ENCODE measurements at regions not wholly inside any gene's neighbourhood (a gene's known extent, or its start where the extent isn't known, plus 50 kb on each side); places are given as distances from the start of the nearest gene placed in this dataset.

GRCh38 chr5:38613992-38614836 lies 57.8 kb upstream of the LIFR start:
- no peak for DNase-seq
- Histone ChIP-seq H3K9ac (ENCODE audit: low read depth in 2 of 2, low read length in 2 of 2) (no peak overlapping the region), H3K36me3 (no peaks in the 10 kb centered on the region), H3K4me3 (no peak overlapping the region), H3K4me1 (no peaks in the 10 kb centered on the region), H3K27me3 (no peaks in the 10 kb centered on the region), H3K9me3 (no peaks in the 10 kb centered on the region), H3K27ac (no peak overlapping the region)
- intact Hi-C loops (cut with DNase I), result no loop called here
- TF ChIP-seq CTCF (IDR thresholded peaks at IDR 0.05), result no peak

GRCh38 chr5:38615042-38615441 lies 58.6 kb upstream of the LIFR start:
- Histone ChIP-seq H3K4me3 (no peak overlapping the region), H3K9me3 (no peaks in the 10 kb centered on the region), H3K27me3 (no peaks in the 10 kb centered on the region), H3K9ac (ENCODE audit: low read depth in 2 of 2, low read length in 2 of 2) (no peak overlapping the region), H3K27ac (no peak overlapping the region), H3K36me3 (no peaks in the 10 kb centered on the region), H3K4me1 (no peaks in the 10 kb centered on the region)
- TF ChIP-seq CTCF (IDR thresholded peaks at IDR 0.05), result no peak
- DNase-seq, result no peak
- intact Hi-C loops (cut with DNase I), result no loop called here

- H3K9me3 ChIP-seq, result no peaks in the 10 kb centered on the region
- intact Hi-C loops (cut with DNase I), result no loop called here
- TF ChIP-seq CTCF (IDR thresholded peaks at IDR 0.05), result no peak
- no peak for DNase-seq
- no peak overlapping the region for H3K9ac ChIP-seq (ENCODE audit: low read depth in 2 of 2, low read length in 2 of 2)
- H3K27ac ChIP-seq, result no peak overlapping the region
- H3K27me3 ChIP-seq, result no peaks in the 10 kb centered on the region
- H3K4me3 ChIP-seq, result no peak overlapping the region
- H3K4me1 ChIP-seq, result no peaks in the 10 kb centered on the region
- no peaks in the 10 kb centered on the region for H3K36me3 ChIP-seq
Observed at GRCh38 chr5:38615981-38616451, 59.6 kb upstream of the LIFR start.

GRCh38 chr5:38618154-38618553 lies 61.7 kb upstream of the LIFR start:
- intact Hi-C loops (cut with DNase I), result no loop called here
- no peak for DNase-seq
- H3K36me3 ChIP-seq, result no peaks in the 10 kb centered on the region

GRCh38 chr5:38621331-38621730 lies 64.9 kb upstream of the LIFR start:
- H3K9me3 ChIP-seq, result no peaks in the 10 kb centered on the region
- intact Hi-C loops (cut with DNase I), result no loop called here
- no peak overlapping the region for H3K9ac ChIP-seq (ENCODE audit: low read depth in 2 of 2, low read length in 2 of 2)
- H3K27ac ChIP-seq, result no peak overlapping the region
- no peaks in the 10 kb centered on the region for H3K36me3 ChIP-seq
- H3K4me3 ChIP-seq, result no peak overlapping the region
- no peak for DNase-seq
- no peaks in the 10 kb centered on the region for H3K27me3 ChIP-seq
- TF ChIP-seq CTCF (IDR thresholded peaks at IDR 0.05), result no peak
- no peaks in the 10 kb centered on the region for H3K4me1 ChIP-seq

More at GRCh38 chr5:38618154-38618553, 61.7 kb upstream of the LIFR start:
- Histone ChIP-seq H3K27me3 (no peaks in the 10 kb centered on the region), H3K4me1 (no peaks in the 10 kb centered on the region), H3K4me3 (no peak overlapping the region), H3K27ac (no peak overlapping the region), H3K9me3 (no peaks in the 10 kb centered on the region), H3K9ac (ENCODE audit: low read depth in 2 of 2, low read length in 2 of 2) (no peak overlapping the region)
- TF ChIP-seq CTCF (IDR thresholded peaks at IDR 0.05), result no peak

Data from colonic mucosa (tissue), 4 donors.